GM23338 (cell line): ENCODE measurements at regions not wholly inside any gene's neighbourhood (a gene's known extent, or its start where the extent isn't known, plus 50 kb on each side); places are given as distances from the start of the nearest gene placed in this dataset.

Source experiments
- ATAC-seq: fragments of 200-7000 bp; cut with Tn5 transposase; 3 replicates; pipeline ENCODE4 v1.9.1; 2020
- DNase-seq: peaks from one replicate; pipeline ENCODE4 v3.0.0-alpha.2; 2015; ENCODE audit warnings: low spot score
- H2AFZ ChIP-seq: fragments of 200-600 bp; sonication (generic); 2 replicates; pipeline ENCODE4 v1.8.0; 2016; ENCODE audit warnings: antibody characterized with exemption, mild to moderate bottlenecking, moderate library complexity
- H3F3A ChIP-seq: fragments of 200-600 bp; sonication (generic); replicated peaks from 2 replicates; pipeline ENCODE4 v1.8.0; 2017; ENCODE audit warnings: antibody characterized with exemption, mixed run types, low read depth
- H3K27ac ChIP-seq: fragments of 200-600 bp; sonication (generic); 2 replicates; pipeline ENCODE4 v1.6.1; 2016; ENCODE audit warnings: low read depth
- H3K27me3 ChIP-seq: fragments of 200-600 bp; sonication (generic); 2 replicates; pipeline ENCODE4 v1.8.0; 2016; ENCODE audit warnings: mild to moderate bottlenecking, mixed run types, moderate library complexity; ENCODE audit not compliant: insufficient read depth
- H3K36me3 ChIP-seq: fragments of 200-600 bp; sonication (generic); 2 replicates; pipeline ENCODE4 v1.8.0; 2016; ENCODE audit warnings: mild to moderate bottlenecking; ENCODE audit not compliant: insufficient read depth
- H3K4me1 ChIP-seq: fragments of 200-600 bp; sonication (generic); 2 replicates; pipeline ENCODE4 v1.8.0; 2016; ENCODE audit warnings: mild to moderate bottlenecking, moderate library complexity; ENCODE audit not compliant: insufficient read depth
- H3K4me2 ChIP-seq: fragments of 200-600 bp; sonication (generic); 2 replicates; pipeline ENCODE4 v1.7.1; 2017; ENCODE audit warnings: mixed run types
- H3K4me3 ChIP-seq: fragments of 200-600 bp; sonication (generic); 2 replicates; pipeline ENCODE4 v1.6.1; 2016; ENCODE audit warnings: mixed run types
- H3K79me2 ChIP-seq: fragments of 200-600 bp; sonication (generic); replicated peaks from 2 replicates; pipeline ENCODE4 v1.8.0; 2017; ENCODE audit warnings: mild to moderate bottlenecking; ENCODE audit not compliant: insufficient read depth
- H3K9me2 ChIP-seq: fragments of 200-600 bp; sonication (generic); 2 replicates; pipeline ENCODE4 v1.8.0; 2017; ENCODE audit not compliant: insufficient read depth
- H4K20me1 ChIP-seq: fragments of 200-600 bp; sonication (generic); replicated peaks from 2 replicates; pipeline ENCODE4 v1.8.0; 2017; ENCODE audit warnings: mild to moderate bottlenecking; ENCODE audit not compliant: insufficient read depth
- H3K27ac Mint-ChIP-seq: 2 replicates; pipeline ENCODE4 v1.8.0; 2020; ENCODE audit warnings: inconsistent platforms, mild to moderate bottlenecking, moderate library complexity, mixed read lengths
- H3K27me3 Mint-ChIP-seq: 3 replicates; pipeline ENCODE4 v1.8.0; 2022; ENCODE audit warnings: low read depth, mild to moderate bottlenecking, moderate library complexity, mixed read lengths, inconsistent platforms; ENCODE audit not compliant: insufficient read depth, poor library complexity
- H3K36me3 Mint-ChIP-seq: 3 replicates; pipeline ENCODE4 v1.8.0; 2021; ENCODE audit warnings: low read depth, mild to moderate bottlenecking, inconsistent platforms, moderate library complexity, mixed read lengths
- H3K4me1 Mint-ChIP-seq: 3 replicates; pipeline ENCODE4 v1.8.0; 2020; ENCODE audit warnings: mild to moderate bottlenecking, inconsistent platforms, mixed read lengths
- H3K4me3 Mint-ChIP-seq: 3 replicates; pipeline ENCODE4 v1.8.0; 2021; ENCODE audit warnings: moderate library complexity, mild to moderate bottlenecking, inconsistent platforms, mixed read lengths
- H3K9me3 Mint-ChIP-seq: 3 replicates; pipeline ENCODE4 v1.8.0; 2020; ENCODE audit warnings: moderate library complexity, mild to moderate bottlenecking, inconsistent platforms, mixed read lengths
- CREB1 ChIP-seq: fragments of 250-450 bp; sonication (Bioruptor Pico); IDR thresholded peaks from 2 replicates; pipeline ENCODE4 v1.5.0; 2020; ENCODE audit warnings: low read depth, mild to moderate bottlenecking, moderate library complexity
- CTCF ChIP-seq, 2 experiments: fragments of 200-600 bp in 1 of 2; sonication (generic) in 1 of 2; conservative IDR thresholded peaks; 2 replicates each; pipeline versions ENCODE4 v1.5.1 to v1.6.1; 2016 to 2017; ENCODE audit warnings: antibody characterized with exemption in 2 of 2, low read depth in 2 of 2, mild to moderate bottlenecking in 2 of 2, moderate library complexity in 1 of 2
- EZH2phosphoT487 ChIP-seq: fragments of 200-600 bp; sonication (generic); IDR thresholded peaks from one replicate; pipeline ENCODE4 v1.8.1; 2018; ENCODE audit warnings: antibody characterized with exemption; ENCODE audit not compliant: unreplicated experiment
- JUNB ChIP-seq: IDR thresholded peaks from one replicate; pipeline ENCODE4 v1.6.1; 2016; ENCODE audit warnings: antibody characterized with exemption; ENCODE audit not compliant: unreplicated experiment
- NANOG ChIP-seq: IDR thresholded peaks from 2 replicates; pipeline ENCODE4 v1.6.1; 2016; ENCODE audit warnings: antibody characterized with exemption, borderline replicate concordance
- POLR2AphosphoS5 ChIP-seq: IDR thresholded peaks from 2 replicates; pipeline ENCODE4 v1.6.1; 2016; ENCODE audit warnings: antibody characterized with exemption, low read depth
- ZNF462 ChIP-seq: fragments of 250-450 bp; sonication (Bioruptor Pico); IDR thresholded peaks from 2 replicates; pipeline ENCODE4 v1.5.0; 2020; ENCODE audit warnings: mild to moderate bottlenecking, moderate library complexity

DNA sequence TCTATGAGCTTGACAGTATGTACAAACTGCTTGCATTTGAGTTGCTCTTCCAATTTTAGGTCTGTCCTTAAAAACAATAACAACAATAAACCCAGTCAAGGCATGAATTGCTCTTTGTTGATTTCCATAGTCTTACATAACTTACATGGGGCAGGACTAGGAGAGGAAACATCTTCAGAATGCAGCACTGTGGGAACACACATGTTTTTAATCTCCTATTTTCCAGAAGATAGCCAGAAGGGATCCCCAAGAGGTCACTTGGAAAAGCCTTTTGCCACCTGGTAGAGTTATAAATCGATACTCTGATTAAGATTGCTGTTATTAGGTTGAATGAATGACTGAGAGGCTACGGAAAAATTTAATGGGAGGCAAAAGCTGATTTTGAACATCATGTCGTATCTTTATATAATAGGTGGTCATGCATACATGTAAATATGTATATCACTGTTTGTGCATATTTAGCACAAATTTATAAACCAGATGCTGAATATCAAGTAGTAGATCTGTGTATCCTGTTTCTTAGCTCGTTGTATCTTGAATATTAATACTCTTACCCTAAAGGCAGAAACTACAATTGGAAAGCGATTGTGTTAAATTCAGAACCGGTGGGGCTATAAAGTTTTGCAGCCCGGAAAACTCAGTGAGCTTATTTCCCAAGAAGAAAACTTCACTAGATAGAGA is 479.4 kb upstream of the TCF4 start:
- no peak for DNase-seq
- H3K36me3 Mint-ChIP-seq: no peaks in the 10 kb centered on the region
- TF ChIP-seq CREB1 (CRISPR knock-in tag): no peak
- TF ChIP-seq EZH2phosphoT487: no peak
- Histone ChIP-seq H3F3A (no peaks in the 10 kb centered on the region), H3K4me2 (no peak overlapping the region), H3K4me1 (peaks cover 3% of the 10 kb centered on the region), H3K27me3 (no peaks in the 10 kb centered on the region), H3K27ac (no peak overlapping the region), H3K36me3 (no peaks in the 10 kb centered on the region), H3K9me2 (peaks cover 5% of the 10 kb centered on the region; the same call in 1 of the 2 replicates), H4K20me1 (no peaks in the 10 kb centered on the region), H3K79me2 (no peaks in the 10 kb centered on the region), H2AFZ (no peak overlapping the region), H3K4me3 (no peak overlapping the region)
- H3K4me3 Mint-ChIP-seq: no peak overlapping the region
- no peak for ATAC-seq
- H3K27me3 Mint-ChIP-seq: no peaks in the 10 kb centered on the region
- H3K9me3 Mint-ChIP-seq: no peaks in the 10 kb centered on the region
- no peak overlapping the region for H3K27ac Mint-ChIP-seq
- H3K4me1 Mint-ChIP-seq: peaks cover 12% of the 10 kb centered on the region

GRCh38 chr18:56066524-56067213 is 478.7 kb upstream of the TCF4 start:
- Histone ChIP-seq H4K20me1 (no peaks in the 10 kb centered on the region), H2AFZ (no peak overlapping the region), H3K4me2 (no peak overlapping the region), H3K4me1 (peaks cover 3% of the 10 kb centered on the region), H3K27ac (no peak overlapping the region), H3K79me2 (no peaks in the 10 kb centered on the region), H3K27me3 (no peaks in the 10 kb centered on the region), H3F3A (no peaks in the 10 kb centered on the region), H3K36me3 (no peaks in the 10 kb centered on the region), H3K4me3 (no peak overlapping the region), H3K9me2 (peaks cover 5% of the 10 kb centered on the region; the same call in 1 of the 2 replicates)
- peaks cover 12% of the 10 kb centered on the region for H3K4me1 Mint-ChIP-seq
- H3K36me3 Mint-ChIP-seq: no peaks in the 10 kb centered on the region
- no peak overlapping the region for H3K4me3 Mint-ChIP-seq
- no peaks in the 10 kb centered on the region for H3K27me3 Mint-ChIP-seq
- TF ChIP-seq POLR2AphosphoS5 (no peak), JUNB (no peak), ZNF462 (CRISPR knock-in tag) (no peak), CTCF (conservative IDR thresholded peaks at IDR 0.05; ENCODE audit: low read depth in 2 of 2) (no peak), NANOG (no peak), EZH2phosphoT487 (no peak)
- no peak for ATAC-seq
- DNase-seq: no peak
- no peaks in the 10 kb centered on the region for H3K9me3 Mint-ChIP-seq
- no peak overlapping the region for H3K27ac Mint-ChIP-seq
